Left lung (tissue), 4 donors: ENCODE measurements at regions not wholly inside any gene's neighbourhood (a gene's known extent, or its start where the extent isn't known, plus 50 kb on each side); places are given as distances from the start of the nearest gene placed in this dataset.
"Not testable (repeated sequence)": the region's sequence is repeated elsewhere in the genome, so short reads cannot be mapped to it uniquely, and the experiment has no call there.

Experiments used
- ATAC-seq: fragments of 200-7000 bp; cut with Tn5 transposase; one replicate; pipeline ENCODE4 v1.9.1; 2020; ENCODE audit warnings: moderate library complexity
- DNase-seq, 4 donors: peaks; one replicate each; pipeline ENCODE4 v3.0.0-alpha.2; 2013 to 2020
- H3K27ac ChIP-seq, 2 donors: fragments of 200-600 bp; sonication (generic) in 1 of 2; one replicate each; pipeline versions ENCODE4 v1.5.0 to v1.8.0; 2020 to 2021
- H3K27me3 ChIP-seq, 2 donors: fragments of 200-600 bp; sonication (generic) in 1 of 2; one replicate each; pipeline versions ENCODE4 v1.5.0 to v1.8.0; 2020 to 2021
- H3K36me3 ChIP-seq, 2 donors: fragments of 200-600 bp; sonication (generic) in 1 of 2; one replicate each; pipeline versions ENCODE4 v1.5.0 to v1.8.0; 2020 to 2021
- H3K4me1 ChIP-seq, 2 donors: fragments of 200-600 bp; one replicate each; pipeline ENCODE4 v1.8.0; 2021
- H3K4me3 ChIP-seq, 2 donors: fragments of 200-600 bp; sonication (generic) in 1 of 2; one replicate each; pipeline versions ENCODE4 v1.5.0 to v1.8.0; 2020 to 2021; ENCODE audit warnings: mild to moderate bottlenecking in 1 of 2
- H3K9me3 ChIP-seq, 2 donors: fragments of 200-600 bp; sonication (generic) in 1 of 2; one replicate each; pipeline versions ENCODE4 v1.5.0 to v1.8.0; 2020 to 2021
- intact Hi-C, 2 donors: fragments of 100-400 bp; cut with DNase I; formaldehyde crosslinking; loops; one replicate each; pipeline versions ENCODE4 v1.11.2 to v1.14.2; 2022
- TF ChIP-seq, protein P1 (sequence below), 2 donors: fragments of 200-600 bp; sonication (generic) in 1 of 2; IDR thresholded peaks; one replicate each; pipeline versions ENCODE4 v1.5.0 to v1.8.0; 2021; ENCODE audit warnings: antibody characterized with exemption in 2 of 2
- donor health status: DM: no; HTN: yes; CAD: no.
- donor health status: DM: no; HTN: no; CAD: no.

DNA sequence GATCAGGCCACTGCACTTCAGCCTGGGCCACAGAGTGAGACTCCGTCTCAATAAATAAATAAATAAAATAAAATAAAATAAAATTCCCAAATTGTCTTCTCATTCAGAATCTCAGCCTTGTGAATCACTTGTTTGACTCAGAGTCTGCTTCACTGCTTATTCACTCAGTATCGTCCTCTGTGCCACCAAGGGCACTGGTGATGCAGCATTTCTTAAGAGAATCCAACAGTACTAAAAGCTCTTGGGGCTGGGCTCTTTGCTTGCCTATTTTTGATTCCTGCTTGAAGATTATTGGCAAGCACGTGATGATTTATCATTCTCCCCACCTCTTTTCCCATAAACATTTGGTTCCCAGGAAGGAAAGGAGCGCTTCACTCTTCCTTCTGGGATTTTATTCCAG lies 54.8 kb upstream of the HMGB1 start:
- H3K27ac ChIP-seq: no peak overlapping the region
- no peaks in the 10 kb centered on the region for H3K27me3 ChIP-seq
- TF ChIP-seq, protein P1, sequence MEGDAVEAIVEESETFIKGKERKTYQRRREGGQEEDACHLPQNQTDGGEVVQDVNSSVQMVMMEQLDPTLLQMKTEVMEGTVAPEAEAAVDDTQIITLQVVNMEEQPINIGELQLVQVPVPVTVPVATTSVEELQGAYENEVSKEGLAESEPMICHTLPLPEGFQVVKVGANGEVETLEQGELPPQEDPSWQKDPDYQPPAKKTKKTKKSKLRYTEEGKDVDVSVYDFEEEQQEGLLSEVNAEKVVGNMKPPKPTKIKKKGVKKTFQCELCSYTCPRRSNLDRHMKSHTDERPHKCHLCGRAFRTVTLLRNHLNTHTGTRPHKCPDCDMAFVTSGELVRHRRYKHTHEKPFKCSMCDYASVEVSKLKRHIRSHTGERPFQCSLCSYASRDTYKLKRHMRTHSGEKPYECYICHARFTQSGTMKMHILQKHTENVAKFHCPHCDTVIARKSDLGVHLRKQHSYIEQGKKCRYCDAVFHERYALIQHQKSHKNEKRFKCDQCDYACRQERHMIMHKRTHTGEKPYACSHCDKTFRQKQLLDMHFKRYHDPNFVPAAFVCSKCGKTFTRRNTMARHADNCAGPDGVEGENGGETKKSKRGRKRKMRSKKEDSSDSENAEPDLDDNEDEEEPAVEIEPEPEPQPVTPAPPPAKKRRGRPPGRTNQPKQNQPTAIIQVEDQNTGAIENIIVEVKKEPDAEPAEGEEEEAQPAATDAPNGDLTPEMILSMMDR (IDR thresholded peaks at IDR 0.05): no peak
- intact Hi-C loops: no loop called here
- no peaks in the 10 kb centered on the region for H3K9me3 ChIP-seq
- H3K4me3 ChIP-seq: no peak overlapping the region
- H3K4me1 ChIP-seq: no peaks in the 10 kb centered on the region
- DNase-seq (no peak), ATAC-seq (no peak)
- H3K36me3 ChIP-seq: no peaks in the 10 kb centered on the region

DNA sequence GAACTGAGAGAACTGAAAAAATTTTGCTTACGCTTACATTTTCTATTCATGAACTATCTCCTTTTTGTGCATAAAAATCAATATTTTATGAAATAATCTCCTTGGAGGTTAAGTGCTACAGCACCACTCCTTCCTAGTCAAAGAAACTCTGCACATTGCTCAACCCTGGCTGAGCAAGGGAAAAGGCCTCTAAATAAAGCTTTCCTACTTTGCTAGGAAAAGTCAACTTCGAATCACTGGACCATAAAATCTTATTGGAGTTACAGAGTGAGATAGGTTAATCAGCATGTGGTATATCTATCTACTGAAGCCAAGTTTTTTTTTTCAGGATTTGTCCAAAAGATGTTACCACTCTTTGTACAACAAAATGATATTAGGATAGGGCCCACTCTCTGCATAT lies 57.5 kb upstream of the HMGB1 start:
- TF ChIP-seq, protein P1 (IDR thresholded peaks at IDR 0.05): no peak
- no peaks in the 10 kb centered on the region for H3K9me3 ChIP-seq
- no peak overlapping the region for H3K27ac ChIP-seq
- no peaks in the 10 kb centered on the region for H3K27me3 ChIP-seq
- no peak overlapping the region for H3K4me3 ChIP-seq
- no peaks in the 10 kb centered on the region for H3K36me3 ChIP-seq
- no peak for ATAC-seq
- intact Hi-C loops: no loop called here
- no peaks in the 10 kb centered on the region for H3K4me1 ChIP-seq
- no peak for DNase-seq

- intact Hi-C loops, H3K9me3 ChIP-seq, ATAC-seq: not testable (repeated sequence)
These were observed 58.1 kb upstream of the HMGB1 start for GRCh38 chr13:30523817-30524216.

DNA sequence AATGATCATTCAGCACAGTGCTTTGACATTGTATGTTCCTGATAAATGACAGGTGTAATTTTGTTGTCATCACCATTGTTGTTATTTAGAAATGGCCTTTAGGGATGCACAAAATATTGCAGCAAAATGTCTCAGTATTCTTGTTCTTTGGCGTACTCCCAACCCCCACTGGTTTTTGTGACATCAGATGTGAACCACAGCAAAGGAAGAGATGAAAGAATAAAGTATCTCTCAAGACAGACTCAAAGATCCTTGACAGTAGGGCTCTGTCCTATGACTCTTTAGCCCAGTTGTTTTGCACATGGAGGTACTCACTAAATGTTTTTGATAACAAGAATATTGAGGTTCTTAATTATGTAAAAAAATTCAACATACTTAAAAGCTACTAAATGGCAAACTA lies 59.5 kb upstream of the HMGB1 start:
- H3K9me3 ChIP-seq, ATAC-seq, H3K27ac ChIP-seq, H3K27me3 ChIP-seq, DNase-seq, H3K36me3 ChIP-seq, H3K4me1 ChIP-seq, H3K4me3 ChIP-seq, intact Hi-C loops: not testable (repeated sequence)

More at GRCh38 chr13:30523817-30524216, 58.1 kb upstream of the HMGB1 start:
- H3K27ac ChIP-seq, H3K4me1 ChIP-seq, H3K27me3 ChIP-seq, DNase-seq, H3K4me3 ChIP-seq, H3K36me3 ChIP-seq: not testable (repeated sequence)

DNA sequence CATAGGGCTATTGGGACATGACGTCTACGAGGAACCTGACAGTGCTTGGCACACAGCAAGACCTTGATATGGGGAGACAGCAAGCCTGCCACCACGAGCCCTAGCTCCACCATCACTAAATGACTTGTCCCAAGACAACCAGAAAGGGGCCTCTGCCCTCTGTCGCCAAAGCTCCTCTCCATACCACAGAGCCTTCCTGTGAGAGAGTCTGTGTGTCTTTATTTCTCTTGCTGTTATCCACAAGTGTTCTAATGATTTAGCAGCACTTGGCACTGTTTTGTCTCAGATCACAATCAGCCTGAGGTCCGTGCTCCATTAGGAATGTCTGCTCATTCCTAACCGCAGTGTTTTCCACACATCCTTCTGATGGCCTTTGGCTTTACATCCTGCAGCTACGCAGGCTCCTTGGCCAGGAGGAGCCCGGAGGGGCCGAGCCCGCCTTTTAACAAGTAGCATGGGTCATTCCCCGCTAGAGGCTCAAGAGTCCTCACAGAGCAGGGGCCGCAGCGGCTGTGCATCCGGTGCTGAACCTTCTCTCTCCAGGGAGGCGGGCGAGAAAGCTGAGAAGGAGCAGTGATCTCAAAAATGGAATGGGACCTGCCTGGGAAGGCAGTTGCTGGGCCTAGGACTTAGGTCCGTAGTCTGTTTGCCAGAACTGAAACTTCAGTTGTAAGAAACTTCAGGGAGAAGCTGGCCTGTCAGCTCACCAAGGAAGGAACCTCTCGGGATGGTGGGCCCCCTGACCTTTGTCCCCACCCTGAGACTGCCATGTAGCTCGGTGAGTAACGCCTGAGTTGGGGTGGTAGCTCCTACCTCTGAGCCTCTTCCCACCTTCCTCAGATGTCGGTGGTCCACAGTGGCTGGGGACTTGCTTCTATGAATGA lies 61.1 kb upstream of the HMGB1 start:
- TF ChIP-seq, protein P1 (IDR thresholded peaks at IDR 0.05): no peak
- no peak for ATAC-seq
- H3K27me3 ChIP-seq: no peaks in the 10 kb centered on the region
- no peak overlapping the region for H3K4me3 ChIP-seq
- no peaks in the 10 kb centered on the region for H3K36me3 ChIP-seq
- DNase-seq: peak in 2 of 4 donors; percentile 19 to 78
- H3K27ac ChIP-seq: no peak overlapping the region
- no peaks in the 10 kb centered on the region for H3K4me1 ChIP-seq
- intact Hi-C loops: no loop called here
- H3K9me3 ChIP-seq: no peaks in the 10 kb centered on the region

- H3K4me3 ChIP-seq: no peak overlapping the region
- no peaks in the 10 kb centered on the region for H3K36me3 ChIP-seq
- intact Hi-C loops: no loop called here
- no peaks in the 10 kb centered on the region for H3K9me3 ChIP-seq
- DNase-seq (no peak), ATAC-seq (no peak)
- TF ChIP-seq, protein P1 (IDR thresholded peaks at IDR 0.05): no peak
- no peaks in the 10 kb centered on the region for H3K27me3 ChIP-seq
- H3K4me1 ChIP-seq: no peaks in the 10 kb centered on the region
- H3K27ac ChIP-seq: no peak overlapping the region
These were observed 63.5 kb upstream of the HMGB1 start for GRCh38 chr13:30529085-30529834.
